ENCODE measurements at regions not wholly inside any gene's neighbourhood (a gene's known extent, or its start where the extent isn't known, plus 50 kb on each side); places are given as distances from the start of the nearest gene placed in this dataset.

- TF ChIP-seq POLR2A (IDR thresholded peaks at IDR 0.05; ENCODE audit: low read depth, low read length) (no peak), POLR2AphosphoS5 (IDR thresholded peaks at IDR 0.05; ENCODE audit: low read depth, low read length) (no peak)
Observed at GRCh38 chr1:56199061-56199460, 380.3 kb downstream of the PLPP3 start.
